ENCODE measurements at regions not wholly inside any gene's neighbourhood (a gene's known extent, or its start where the extent isn't known, plus 50 kb on each side); places are given as distances from the start of the nearest gene placed in this dataset.

DNA sequence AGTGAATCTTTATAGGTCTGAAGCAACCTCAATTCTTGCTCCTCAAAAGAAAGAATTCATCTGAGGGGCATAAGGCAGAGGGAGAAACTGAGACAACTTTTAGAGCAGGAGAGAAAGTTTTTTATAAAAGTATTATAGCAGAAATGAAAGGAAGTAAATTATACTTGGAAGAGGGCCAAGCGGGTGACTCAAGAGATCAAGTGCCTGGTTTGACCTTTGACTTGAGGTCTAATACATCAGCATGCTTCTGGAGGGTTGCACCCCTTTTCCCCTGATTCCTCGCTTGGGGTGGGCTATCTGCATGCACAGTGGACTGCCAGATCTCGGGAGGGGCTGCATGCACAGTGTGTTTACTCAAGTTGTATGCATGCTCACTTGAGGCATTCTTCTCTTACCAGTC is 268.5 kb upstream of the LRATD1 start:
- Histone ChIP-seq H2BK5ac (ENCODE audit: insufficient read length, low read length) (no peak overlapping the region), H2AFZ (ENCODE audit: low read length) (no peak overlapping the region), H2BK20ac (ENCODE audit: low read depth, low read length, poor library complexity, severe bottlenecking) (no peak overlapping the region), H3K79me2 (ENCODE audit: insufficient read depth, low read length) (no peaks in the 10 kb centered on the region), H3K18ac (ENCODE audit: insufficient read length, low read depth, low read length) (no peak overlapping the region), H3K4me1 (ENCODE audit: insufficient read depth, low read length) (no peaks in the 10 kb centered on the region), H3K9me3 (ENCODE audit: control insufficient read depth, low read depth, low read length) (no peaks in the 10 kb centered on the region), H3K79me1 (ENCODE audit: insufficient read depth, low read depth, low read length, poor library complexity, severe bottlenecking) (no peaks in the 10 kb centered on the region), H3K4me2 (ENCODE audit: insufficient read depth, insufficient read length, low read length) (no peak overlapping the region), H3K4ac (ENCODE audit: low read depth, low read length) (no peak overlapping the region), H4K8ac (replicated peaks; ENCODE audit: insufficient read length, low read depth, low read length) (no peak overlapping the region), H3K23ac (ENCODE audit: insufficient read length, low read depth, low read length) (no peak overlapping the region), H2AK5ac (ENCODE audit: insufficient read length, low read length) (no peak overlapping the region), H3K23me2 (ENCODE audit: insufficient read length, low read depth, low read length, poor library complexity, severe bottlenecking) (no peaks in the 10 kb centered on the region), H3T11ph (ENCODE audit: low read length) (no peak overlapping the region), H3K9ac (ENCODE audit: extremely low read depth, insufficient read length, low read length) (no peak overlapping the region), H3K56ac (ENCODE audit: insufficient read length, low read depth, low read length) (no peak overlapping the region), H4K5ac (ENCODE audit: insufficient read length, low read depth, low read length) (no peak overlapping the region), H4K91ac (ENCODE audit: insufficient read length, low read depth, low read length) (no peak overlapping the region), H2BK120ac (ENCODE audit: low read depth, low read length, poor library complexity, severe bottlenecking) (no peak overlapping the region), H3K14ac (ENCODE audit: insufficient read depth, low read length) (no peak overlapping the region), H3K27ac (ENCODE audit: insufficient read length, low read depth, low read length) (no peak overlapping the region), H4K20me1 (ENCODE audit: control insufficient read depth, insufficient read depth, insufficient read length) (no peaks in the 10 kb centered on the region), H2BK15ac (ENCODE audit: low read depth, low read length) (no peak overlapping the region), H2BK12ac (ENCODE audit: insufficient read length, low read depth, low read length) (no peak overlapping the region), H3K27me3 (ENCODE audit: insufficient read depth, low read length) (no peaks in the 10 kb centered on the region)
- DNase-seq, result no peak
- H3K4me1 Mint-ChIP-seq, result no peaks in the 10 kb centered on the region
- WGBS (ENCODE audit: extremely low coverage, insufficient read length, low lambda C conversion rate), result no CpG with 5 or more reads among the region's 3 CpGs
- 0 out of 2 replicates have a peak, but pooled peaks cover 1% of the 10 kb centered on the region for H3K27me3 Mint-ChIP-seq (ENCODE audit: low read depth)
- H3K27ac Mint-ChIP-seq, result no peak overlapping the region
- H3K36me3 Mint-ChIP-seq (ENCODE audit: insufficient read depth in 1 of 3, low read depth in 3 of 3), result peaks cover 0 to 5% (median 0%) of the 10 kb centered on the region in 3 experiments; a peak in 5 of 7 replicates
- TF ChIP-seq, protein P1, sequence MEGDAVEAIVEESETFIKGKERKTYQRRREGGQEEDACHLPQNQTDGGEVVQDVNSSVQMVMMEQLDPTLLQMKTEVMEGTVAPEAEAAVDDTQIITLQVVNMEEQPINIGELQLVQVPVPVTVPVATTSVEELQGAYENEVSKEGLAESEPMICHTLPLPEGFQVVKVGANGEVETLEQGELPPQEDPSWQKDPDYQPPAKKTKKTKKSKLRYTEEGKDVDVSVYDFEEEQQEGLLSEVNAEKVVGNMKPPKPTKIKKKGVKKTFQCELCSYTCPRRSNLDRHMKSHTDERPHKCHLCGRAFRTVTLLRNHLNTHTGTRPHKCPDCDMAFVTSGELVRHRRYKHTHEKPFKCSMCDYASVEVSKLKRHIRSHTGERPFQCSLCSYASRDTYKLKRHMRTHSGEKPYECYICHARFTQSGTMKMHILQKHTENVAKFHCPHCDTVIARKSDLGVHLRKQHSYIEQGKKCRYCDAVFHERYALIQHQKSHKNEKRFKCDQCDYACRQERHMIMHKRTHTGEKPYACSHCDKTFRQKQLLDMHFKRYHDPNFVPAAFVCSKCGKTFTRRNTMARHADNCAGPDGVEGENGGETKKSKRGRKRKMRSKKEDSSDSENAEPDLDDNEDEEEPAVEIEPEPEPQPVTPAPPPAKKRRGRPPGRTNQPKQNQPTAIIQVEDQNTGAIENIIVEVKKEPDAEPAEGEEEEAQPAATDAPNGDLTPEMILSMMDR (conservative IDR thresholded peaks at IDR 0.05), result no peak
- H3K9me3 Mint-ChIP-seq, result peaks cover 4 to 16% of the 10 kb centered on the region in 2 experiments
- H3K4me3 Mint-ChIP-seq, result no peak overlapping the region
